Suprapubic skin (tissue), 4 donors: ENCODE measurements at regions not wholly inside any gene's neighbourhood (a gene's known extent, or its start where the extent isn't known, plus 50 kb on each side); places are given as distances from the start of the nearest gene placed in this dataset.

Experiments used
- CTCF ChIP-seq, 2 donors: fragments of 200-600 bp in 1 of 2; fragments of 450-650 bp in 1 of 2; sonication (generic) in 1 of 2; IDR thresholded peaks; one replicate each; pipeline ENCODE4 v1.5.1; 2016 to 2019; ENCODE audit warnings: antibody characterized with exemption in 2 of 2, mild to moderate bottlenecking in 1 of 2, moderate library complexity in 1 of 2
- EP300 ChIP-seq: sonication (generic); formaldehyde crosslinking; IDR thresholded peaks from one replicate; pipeline ENCODE4 v1.6.1; 2017; ENCODE audit warnings: antibody characterized with exemption
- POLR2A ChIP-seq, 2 donors: fragments of 450-650 bp; IDR thresholded peaks; one replicate each; pipeline ENCODE4 v1.6.1; 2017; ENCODE audit warnings: antibody characterized with exemption in 2 of 2, mild to moderate bottlenecking in 2 of 2, moderate library complexity in 2 of 2
- POLR2AphosphoS5 ChIP-seq, 3 donors: sonication (generic); formaldehyde crosslinking; IDR thresholded peaks; one replicate each; pipeline ENCODE4 v1.6.1; 2017; ENCODE audit warnings: antibody characterized with exemption in 3 of 3

- TF ChIP-seq EP300 (no peak), CTCF (IDR thresholded peaks at IDR 0.05) (no peak), POLR2AphosphoS5 (IDR thresholded peaks at IDR 0.05) (no peak), POLR2A (IDR thresholded peaks at IDR 0.05) (no peak)
These were observed 154.1 kb upstream of the HS6ST1 start for GRCh38 chr2:128472789-128473174.
